Fibroblast of lung (primary cell): ENCODE measurements at regions not wholly inside any gene's neighbourhood (a gene's known extent, or its start where the extent isn't known, plus 50 kb on each side); places are given as distances from the start of the nearest gene placed in this dataset.

Source experiments
- DNase-seq, 2 donors: peaks; one replicate each; pipeline versions ENCODE4 v3.0.0 to v3.0.0-alpha.2; 2010; ENCODE audit warnings: low read depth in 2 of 2
- H2AFZ ChIP-seq: 2 replicates; pipeline ENCODE4 v1.5.1; 2012; ENCODE audit warnings: low read length, control low read depth, inconsistent platforms
- H3K27ac ChIP-seq: 2 replicates; pipeline ENCODE4 v1.5.1; 2011; ENCODE audit warnings: low read length, control low read depth; ENCODE audit not compliant: insufficient read depth
- H3K27me3 ChIP-seq: 2 replicates; pipeline ENCODE4 v1.5.1; 2011; ENCODE audit warnings: mild to moderate bottlenecking, low read length; ENCODE audit not compliant: control insufficient read depth, insufficient read depth
- H3K36me3 ChIP-seq: 2 replicates; pipeline ENCODE4 v1.5.1; 2011; ENCODE audit warnings: low read length; ENCODE audit not compliant: control insufficient read depth, insufficient read depth
- H3K4me1 ChIP-seq: 2 replicates; pipeline ENCODE4 v1.5.1; 2011; ENCODE audit warnings: low read length; ENCODE audit not compliant: control insufficient read depth, insufficient read depth; ENCODE audit errors: extremely low read depth
- H3K4me2 ChIP-seq: 2 replicates; pipeline ENCODE4 v1.5.1; 2011; ENCODE audit warnings: low read length, control low read depth; ENCODE audit not compliant: insufficient read depth; ENCODE audit errors: extremely low read depth
- H3K4me3 ChIP-seq, 4 experiments: fragments of 200-600 bp in 1 of 4; sonication (generic) in 1 of 4; replicated peaks in 1 of 4; 2 replicates each; pipeline ENCODE4 v1.5.1; 2011 to 2016; ENCODE audit warnings: low read length in 4 of 4, low read depth in 3 of 4, mild to moderate bottlenecking in 3 of 4, control low read depth in 2 of 4, inconsistent platforms in 1 of 4, mixed read lengths in 1 of 4; ENCODE audit not compliant: insufficient read depth in 1 of 4; ENCODE audit errors: control extremely low read depth in 1 of 4
- H3K79me2 ChIP-seq: 2 replicates; pipeline ENCODE4 v1.5.1; 2012; ENCODE audit warnings: mild to moderate bottlenecking, low read length, inconsistent platforms; ENCODE audit not compliant: control insufficient read depth, insufficient read depth
- H3K9ac ChIP-seq: 2 replicates; pipeline ENCODE4 v1.5.1; 2011; ENCODE audit warnings: mild to moderate bottlenecking, low read length, control low read depth; ENCODE audit not compliant: insufficient read depth
- H3K9me3 ChIP-seq: 2 replicates; pipeline ENCODE4 v1.5.1; 2012; ENCODE audit warnings: low read depth, low read length; ENCODE audit not compliant: control insufficient read depth, insufficient read depth
- H4K20me1 ChIP-seq: 2 replicates; pipeline ENCODE4 v1.5.1; 2011; ENCODE audit warnings: low read length; ENCODE audit not compliant: control insufficient read depth, insufficient read depth; ENCODE audit errors: extremely low read depth
- CTCF ChIP-seq, 2 donors: IDR thresholded peaks in 1 of 2; conservative IDR thresholded peaks in 1 of 2; 1 replicate in 1 of 2; 2 replicates in 1 of 2; pipeline ENCODE4 v1.5.1; 2011 to 2012; ENCODE audit warnings: low read length in 2 of 2, control low read depth in 1 of 2, inconsistent platforms in 1 of 2, low read depth in 1 of 2, mild to moderate bottlenecking in 1 of 2
- EZH2 ChIP-seq: IDR thresholded peaks from 2 replicates; pipeline ENCODE4 v1.5.1; 2012; ENCODE audit warnings: low read length, control low read depth, mild to moderate bottlenecking; ENCODE audit errors: missing control alignments

GRCh38 chr3:165346503-165346902, 150.3 kb upstream of the SLITRK3 start:
- no peaks in the 10 kb centered on the region for H4K20me1 ChIP-seq
- H3K4me2 ChIP-seq: no peak overlapping the region
- no peak overlapping the region for H3K27ac ChIP-seq
- no peaks in the 10 kb centered on the region for H3K36me3 ChIP-seq
- no peak overlapping the region for H3K9ac ChIP-seq
- no peak for DNase-seq
- H2AFZ ChIP-seq: no peak overlapping the region
- no peaks in the 10 kb centered on the region for H3K9me3 ChIP-seq
- TF ChIP-seq EZH2 (no peak), CTCF (conservative IDR thresholded peaks at IDR 0.05 in 1 of 2, IDR thresholded peaks at IDR 0.05 in 1 of 2; ENCODE audit: low read depth in 1 of 2, low read length in 2 of 2) (no peak)
- H3K4me1 ChIP-seq: no peaks in the 10 kb centered on the region
- no peaks in the 10 kb centered on the region for H3K79me2 ChIP-seq
- no peak overlapping the region for H3K4me3 ChIP-seq
- H3K27me3 ChIP-seq: no peaks in the 10 kb centered on the region

GRCh38 chr3:165343185-165343584, 147.0 kb upstream of the SLITRK3 start:
- Histone ChIP-seq H2AFZ (no peak overlapping the region), H3K4me3 (no peak overlapping the region), H3K9ac (no peak overlapping the region), H3K4me2 (no peak overlapping the region), H3K27me3 (no peaks in the 10 kb centered on the region), H3K9me3 (no peaks in the 10 kb centered on the region), H3K4me1 (no peaks in the 10 kb centered on the region), H3K27ac (no peak overlapping the region), H3K36me3 (no peaks in the 10 kb centered on the region), H4K20me1 (no peaks in the 10 kb centered on the region), H3K79me2 (no peaks in the 10 kb centered on the region)
- TF ChIP-seq EZH2 (no peak), CTCF (conservative IDR thresholded peaks at IDR 0.05 in 1 of 2, IDR thresholded peaks at IDR 0.05 in 1 of 2; ENCODE audit: low read depth in 1 of 2, low read length in 2 of 2) (no peak)
- no peak for DNase-seq

- no peaks in the 10 kb centered on the region for H3K27me3 ChIP-seq
- H3K4me3 ChIP-seq: no peak overlapping the region
- H3K9me3 ChIP-seq: no peaks in the 10 kb centered on the region
- no peak overlapping the region for H3K9ac ChIP-seq
- no peaks in the 10 kb centered on the region for H3K4me1 ChIP-seq
- no peak overlapping the region for H2AFZ ChIP-seq
- DNase-seq: peak; percentile 7 to 71
- H3K4me2 ChIP-seq: no peak overlapping the region
- H3K27ac ChIP-seq: no peak overlapping the region
- H3K79me2 ChIP-seq: no peaks in the 10 kb centered on the region
- no peak for TF ChIP-seq EZH2
- peak; percentile 32 to 71 for TF ChIP-seq CTCF (conservative IDR thresholded peaks at IDR 0.05 in 1 of 2, IDR thresholded peaks at IDR 0.05 in 1 of 2; ENCODE audit: low read depth in 1 of 2, low read length in 2 of 2)
- no peaks in the 10 kb centered on the region for H4K20me1 ChIP-seq
- H3K36me3 ChIP-seq: no peaks in the 10 kb centered on the region
Measured at GRCh38 chr3:165339753-165340152, 143.6 kb upstream of the SLITRK3 start.
